ENCODE measurements at regions not wholly inside any gene's neighbourhood (a gene's known extent, or its start where the extent isn't known, plus 50 kb on each side); places are given as distances from the start of the nearest gene placed in this dataset.
"Not testable (repeated sequence)": the region's sequence is repeated elsewhere in the genome, so short reads cannot be mapped to it uniquely, and the experiment has no call there.

GRCh38 chr15:91655563-91656290 is 197.8 kb upstream of the SLCO3A1 start:
- TF ChIP-seq CTCF (IDR thresholded peaks at IDR 0.05; ENCODE audit: insufficient read depth, low read length, poor library complexity, severe bottlenecking); EZH2phosphoT487 (conservative IDR thresholded peaks at IDR 0.05; ENCODE audit: low read length): not testable (repeated sequence)

Measured in SU-DHL-6 (cell line).